HCT116 (cell line): ENCODE measurements at regions not wholly inside any gene's neighbourhood (a gene's known extent, or its start where the extent isn't known, plus 50 kb on each side); places are given as distances from the start of the nearest gene placed in this dataset.
A peak's percentile ranks its signal among the peaks of the same experiment; 100 is the strongest.

Experiments
- ATAC-seq: fragments of 200-7000 bp; cut with Tn5 transposase; 2 replicates; pipeline ENCODE4 v1.9.1; 2020; ENCODE audit warnings: mild to moderate bottlenecking, moderate library complexity
- BruUV-seq: library from RNA; stranded (reverse); fragments of 400-500 nt; replicated peaks from 2 replicates; lab custom pipeline; 2021; lab: Mats Ljungman, UMichigan
- CTCF ChIA-PET: fragments of 300-600 bp; sonication (Branson Sonifier 250); formaldehyde crosslinking; loops from one replicate; lab custom pipeline; 2021; ENCODE audit warnings: antibody characterized with exemption; lab: Charles Lee
- POLR2A ChIA-PET: fragments of 300-600, 350-600 bp; sonication (Branson Sonifier 250); formaldehyde crosslinking; loops from one replicate; lab custom pipeline; 2021; ENCODE audit warnings: antibody characterized with exemption; lab: Charles Lee
- RAD21 ChIA-PET, 2 experiments: fragments of 300-600 bp; sonication (Branson Sonifier 250); formaldehyde crosslinking; loops; one replicate each; lab custom pipeline; 2023; ENCODE audit warnings: low total read pairs in 2 of 2; ENCODE audit not compliant: uncharacterized antibody in 2 of 2, unreplicated experiment in 2 of 2, low non-redundant PET in 1 of 2; lab: Charles Lee
- DNase-seq: peaks from one replicate; pipeline ENCODE4 v3.0.0-alpha.2; 2010; ENCODE audit warnings: low read depth, low spot score
- H2AFZ ChIP-seq: fragments of 200-600 bp; shearing (Covaris generic), sonication (generic); 2 replicates; pipeline ENCODE4 v1.6.1; 2017; ENCODE audit warnings: low read depth, mixed run types, mixed read lengths, antibody characterized with exemption, low read length; ENCODE audit not compliant: poor library complexity, severe bottlenecking
- H3K27ac ChIP-seq: 2 replicates; pipeline ENCODE4 v1.5.1; 2012; ENCODE audit warnings: low read depth, low read length
- H3K27me3 ChIP-seq: fragments of 200-600 bp; sonication (generic); 2 replicates; pipeline ENCODE4 v1.6.1; 2016; ENCODE audit warnings: mixed run types, low read length, mixed read lengths; ENCODE audit not compliant: insufficient read depth
- H3K36me3 ChIP-seq, 2 experiments: fragments of 200-500 bp in 1 of 2; fragments of 200-600 bp in 1 of 2; sonication (Bioruptor generic) in 1 of 2; sonication (generic) in 1 of 2; 2 replicates each; pipeline versions ENCODE4 v1.5.1 to v1.6.1; 2014 to 2016; ENCODE audit warnings: low read length in 2 of 2, inconsistent platforms in 1 of 2, mixed read lengths in 1 of 2, mixed run types in 1 of 2; ENCODE audit not compliant: insufficient read depth in 2 of 2, control insufficient read depth in 1 of 2
- H3K4me1 ChIP-seq, 2 experiments: fragments of 200-600 bp in 1 of 2; sonication (generic) in 1 of 2; 2 replicates each; pipeline versions ENCODE4 v1.5.1 to v1.6.1; 2012 to 2017; ENCODE audit warnings: low read length in 2 of 2, inconsistent platforms in 1 of 2, mild to moderate bottlenecking in 1 of 2, mixed read lengths in 1 of 2, mixed run types in 1 of 2, moderate library complexity in 1 of 2; ENCODE audit not compliant: insufficient read depth in 2 of 2, control insufficient read depth in 1 of 2
- H3K4me2 ChIP-seq: fragments of 200-600 bp; sonication (generic); 2 replicates; pipeline ENCODE4 v1.6.1; 2017; ENCODE audit warnings: mixed run types, low read length, mixed read lengths
- H3K4me3 ChIP-seq, 2 experiments: fragments of 200-600 bp in 1 of 2; sonication (generic) in 1 of 2; replicated peaks in 1 of 2; 2 replicates each; pipeline ENCODE4 v1.5.1; 2011 to 2016; ENCODE audit warnings: low read length in 2 of 2, control low read depth in 1 of 2, low read depth in 1 of 2, mild to moderate bottlenecking in 1 of 2, mixed read lengths in 1 of 2, mixed run types in 1 of 2
- H3K79me2 ChIP-seq: fragments of 200-600 bp; sonication (generic); 2 replicates; pipeline ENCODE4 v1.6.1; 2017; ENCODE audit warnings: mild to moderate bottlenecking, mixed run types, low read length, moderate library complexity, mixed read lengths; ENCODE audit not compliant: insufficient read depth
- H3K9ac ChIP-seq: fragments of 200-600 bp; sonication (generic); 2 replicates; pipeline ENCODE4 v1.6.1; 2016; ENCODE audit warnings: low read length, mixed read lengths
- H3K9me2 ChIP-seq: fragments of 200-600 bp; sonication (generic), shearing (Covaris generic); 2 replicates; pipeline ENCODE4 v1.6.1; 2017; ENCODE audit warnings: mixed run types, mild to moderate bottlenecking, moderate library complexity; ENCODE audit not compliant: insufficient read depth
- H3K9me3 ChIP-seq, 2 experiments: fragments of 200-500 bp in 1 of 2; fragments of 200-600 bp in 1 of 2; sonication (Bioruptor generic) in 1 of 2; sonication (generic) in 1 of 2; 2 replicates each; pipeline ENCODE4 v1.6.1; 2014 to 2017; ENCODE audit warnings: low read length in 2 of 2, mixed read lengths in 2 of 2, inconsistent platforms in 1 of 2, low read depth in 1 of 2, mild to moderate bottlenecking in 1 of 2, mixed run types in 1 of 2, moderate library complexity in 1 of 2; ENCODE audit not compliant: control insufficient read depth in 1 of 2, insufficient read depth in 1 of 2
- H4K20me1 ChIP-seq: fragments of 200-600 bp; sonication (generic), shearing (Covaris generic); 2 replicates; pipeline ENCODE4 v1.6.1; 2017; ENCODE audit warnings: mixed run types, mild to moderate bottlenecking, moderate library complexity; ENCODE audit not compliant: insufficient read depth
- CTCF ChIP-seq, 3 experiments: fragments of 200-600 bp in 1 of 3; sonication (generic) in 1 of 3; IDR thresholded peaks in 2 of 3; conservative IDR thresholded peaks in 1 of 3; 2 replicates each; pipeline ENCODE4 v1.5.1; 2012 to 2017; ENCODE audit warnings: low read depth in 2 of 3, low read length in 2 of 3, antibody characterized with exemption in 1 of 3, borderline replicate concordance in 1 of 3, control low read depth in 1 of 3, mild to moderate bottlenecking in 1 of 3, mixed read lengths in 1 of 3, mixed run types in 1 of 3, moderate library complexity in 1 of 3; ENCODE audit not compliant: insufficient read depth in 1 of 3
- EGR1 ChIP-seq: IDR thresholded peaks from 2 replicates; pipeline ENCODE4 v1.6.1; 2012; ENCODE audit warnings: low read depth
- POLR2A ChIP-seq: IDR thresholded peaks from 2 replicates; pipeline ENCODE4 v1.7.0; 2011; ENCODE audit warnings: borderline replicate concordance; ENCODE audit not compliant: insufficient read depth, insufficient read length; ENCODE audit errors: extremely low read depth
- RAD21 ChIP-seq: IDR thresholded peaks from 2 replicates; pipeline ENCODE4 v1.6.1; 2012; ENCODE audit warnings: low read depth, mild to moderate bottlenecking
- REST ChIP-seq: IDR thresholded peaks from 2 replicates; pipeline ENCODE4 v1.6.1; 2012; ENCODE audit warnings: low read depth
- intact Hi-C: fragments of 100-400 bp; cut with micrococcal nuclease; formaldehyde crosslinking; loops from 2 replicates; pipeline ENCODE4 v1.10.0; 2022

- TF ChIP-seq POLR2A (no peak), REST (no peak)
Observed at GRCh38 chr14:66069830-66070541, 416.2 kb upstream of the CCDC196 start (continued).

GRCh38 chr14:66070542-66071319 is 415.4 kb upstream of the CCDC196 start:
- ATAC-seq (peak; percentile 96), DNase-seq (peak; percentile 35)
- Histone ChIP-seq H2AFZ (no peak overlapping the region), H3K9me2 (no peaks in the 10 kb centered on the region), H3K36me3 (no peaks in the 10 kb centered on the region), H3K9me3 (no peaks in the 10 kb centered on the region), H3K27ac (no peak overlapping the region), H3K79me2 (no peaks in the 10 kb centered on the region), H3K4me3 (no peak overlapping the region), H3K27me3 (no peaks in the 10 kb centered on the region), H3K4me1 (no peaks in the 10 kb centered on the region), H3K9ac (no peak overlapping the region), H3K4me2 (no peak overlapping the region), H4K20me1 (no peaks in the 10 kb centered on the region; the same call in 1 of the 2 replicates)
- ChIA-PET CTCF (interaction anchor here (0.6 to 2.3 kb wide), 8 partner anchors 11 to 907 kb away, joined by 3 to 10 read pairs (median 6); no protein-coding TSS in a partner anchor), POLR2A (no interaction called here), RAD21 (no interaction called here)
- intact Hi-C loops: loop anchor here (1.0 to 2.0 kb wide), 3 partner anchors 110 to 906 kb away; no protein-coding TSS in a partner anchor
- BruUV-seq: no TSS peak
- peak; percentile 56 to 98 (median 94); a peak in 5 of 6 replicates for TF ChIP-seq CTCF (IDR thresholded peaks at IDR 0.05 in 2 of 3, conservative IDR thresholded peaks at IDR 0.05 in 1 of 3; ENCODE audit: borderline replicate concordance in 1 of 3, insufficient read depth in 1 of 3, low read depth in 2 of 3, low read length in 2 of 3)
- TF ChIP-seq EGR1: no peak
- peak; percentile 81 for TF ChIP-seq RAD21
